Lower lobe of right lung (tissue), 2 donors: ENCODE measurements at regions not wholly inside any gene's neighbourhood (a gene's known extent, or its start where the extent isn't known, plus 50 kb on each side); places are given as distances from the start of the nearest gene placed in this dataset.
A peak's percentile ranks its signal among the peaks of the same experiment; 100 is the strongest.

Experiments used
- ATAC-seq, 2 donors: fragments of 200-7000 bp; cut with Tn5 transposase; one replicate each; pipeline ENCODE4 v1.9.1; 2020 to 2022; ENCODE audit warnings: mild to moderate bottlenecking in 2 of 2, moderate library complexity in 2 of 2
- DNase-seq: peaks from one replicate; pipeline ENCODE4 v3.0.0-alpha.2; 2020
- H3K27ac ChIP-seq: fragments of 200-600 bp; one replicate; pipeline ENCODE4 v1.8.0; 2022
- H3K27me3 ChIP-seq: fragments of 200-600 bp; one replicate; pipeline ENCODE4 v1.8.0; 2022; ENCODE audit warnings: low read depth
- H3K36me3 ChIP-seq: fragments of 200-600 bp; one replicate; pipeline ENCODE4 v1.8.0; 2022; ENCODE audit warnings: mild to moderate bottlenecking
- H3K4me1 ChIP-seq: fragments of 200-600 bp; one replicate; pipeline ENCODE4 v1.8.0; 2022
- H3K4me3 ChIP-seq: fragments of 200-600 bp; one replicate; pipeline ENCODE4 v1.8.0; 2022; ENCODE audit warnings: mild to moderate bottlenecking
- H3K9me3 ChIP-seq: fragments of 200-600 bp; one replicate; pipeline ENCODE4 v1.8.0; 2022
- CTCF ChIP-seq: fragments of 200-600 bp; IDR thresholded peaks from one replicate; pipeline ENCODE4 v1.8.0; 2022; ENCODE audit warnings: antibody characterized with exemption, mild to moderate bottlenecking
- intact Hi-C: fragments of 100-400 bp; cut with DNase I; formaldehyde crosslinking; loops from one replicate; pipeline ENCODE4 v1.11.0; 2022
- donor health status: DM: no; HTN: yes; CAD: no; lungs with severe emphysema.

DNA sequence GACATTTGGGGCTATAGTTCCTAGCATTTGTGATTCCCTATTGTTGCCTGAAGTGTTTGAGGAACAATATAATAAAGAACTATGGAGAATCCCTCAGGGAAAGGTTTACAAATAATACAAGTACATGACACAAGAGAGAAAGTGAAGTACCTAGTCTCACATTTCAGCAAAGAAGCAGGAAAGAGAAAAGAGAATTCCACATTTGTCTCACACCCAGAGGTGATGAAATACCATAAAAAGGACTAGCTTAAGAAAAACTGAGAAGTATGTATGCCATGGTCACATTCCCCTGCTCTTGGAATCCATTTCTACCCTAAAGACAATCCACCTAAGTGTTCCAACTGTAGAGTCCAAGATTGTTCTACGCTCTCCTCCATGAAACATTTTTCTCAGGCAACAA is 79.0 kb upstream of the TARS1 start:
- Histone ChIP-seq H3K9me3 (no peaks in the 10 kb centered on the region), H3K27me3 (no peaks in the 10 kb centered on the region), H3K27ac (no peak overlapping the region), H3K4me1 (peaks cover 31% of the 10 kb centered on the region), H3K36me3 (no peaks in the 10 kb centered on the region), H3K4me3 (no peak overlapping the region)
- TF ChIP-seq CTCF: no peak
- intact Hi-C loops: no loop called here
- DNase-seq (no peak), ATAC-seq (peak in 1 of 2 donors; percentile 13)

GRCh38 chr5:33362915-33363314 is 77.8 kb upstream of the TARS1 start:
- Histone ChIP-seq H3K27me3 (no peaks in the 10 kb centered on the region), H3K36me3 (no peaks in the 10 kb centered on the region), H3K9me3 (no peaks in the 10 kb centered on the region), H3K27ac (peak overlapping the region; percentile 68), H3K4me3 (no peak overlapping the region), H3K4me1 (peaks cover 31% of the 10 kb centered on the region)
- DNase-seq: no peak
- no peak for TF ChIP-seq CTCF
- ATAC-seq: peak; percentile 79 to 83
- intact Hi-C loops: no loop called here

GRCh38 chr5:33363537-33363936 is 77.2 kb upstream of the TARS1 start:
- ATAC-seq (no peak), DNase-seq (no peak)
- no peak for TF ChIP-seq CTCF
- Histone ChIP-seq H3K27ac (peak overlapping the region; percentile 3), H3K4me3 (no peak overlapping the region), H3K9me3 (no peaks in the 10 kb centered on the region), H3K36me3 (no peaks in the 10 kb centered on the region), H3K4me1 (peaks cover 31% of the 10 kb centered on the region), H3K27me3 (no peaks in the 10 kb centered on the region)
- intact Hi-C loops: no loop called here

DNA sequence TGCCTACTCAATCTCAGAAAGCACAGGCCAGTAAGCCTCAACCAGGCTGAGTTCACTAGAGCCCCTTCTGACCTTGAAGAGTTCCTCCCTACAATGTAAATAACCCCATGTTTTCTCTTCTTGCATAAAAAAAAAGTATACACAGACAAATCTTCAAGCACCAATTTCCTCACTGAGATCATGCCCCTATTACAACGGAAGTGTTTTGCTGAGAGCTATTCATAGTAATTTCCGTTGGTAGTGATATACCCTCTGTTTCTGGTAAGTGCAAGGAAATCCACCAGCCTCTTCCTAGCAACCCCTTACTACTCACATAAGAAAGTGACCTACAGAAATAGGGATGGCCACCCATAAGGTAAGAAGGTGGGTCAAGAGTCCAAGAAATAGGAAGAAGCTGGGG is 76.4 kb upstream of the TARS1 start:
- TF ChIP-seq CTCF: no peak
- H3K27ac ChIP-seq: no peak overlapping the region
- intact Hi-C loops: no loop called here
- H3K4me1 ChIP-seq: peaks cover 31% of the 10 kb centered on the region
- no peak overlapping the region for H3K4me3 ChIP-seq
- ATAC-seq (peak in 1 of 2 donors; percentile 59), DNase-seq (no peak)
- H3K9me3 ChIP-seq: no peaks in the 10 kb centered on the region
- no peaks in the 10 kb centered on the region for H3K36me3 ChIP-seq
- no peaks in the 10 kb centered on the region for H3K27me3 ChIP-seq

DNA sequence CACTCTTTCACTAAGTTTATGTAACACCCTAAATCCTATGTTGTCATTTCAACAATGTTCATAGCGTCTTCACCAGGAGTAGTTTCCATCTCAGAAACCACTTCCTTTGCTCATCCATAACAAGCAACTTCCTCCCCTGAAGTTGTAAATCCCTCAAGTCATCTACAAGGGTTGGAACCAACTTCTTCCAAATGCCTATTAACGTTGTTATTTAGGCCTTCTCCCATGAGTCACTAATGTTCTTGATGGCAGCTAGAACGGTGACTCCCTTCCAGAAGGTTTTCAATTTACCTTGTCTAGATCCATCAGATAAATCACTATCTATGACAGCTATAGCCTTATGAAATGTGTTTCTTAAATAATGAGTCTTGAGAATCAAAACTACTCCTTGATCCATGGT is 73.3 kb upstream of the TARS1 start:
- H3K36me3 ChIP-seq: no peaks in the 10 kb centered on the region
- intact Hi-C loops: no loop called here
- H3K27me3 ChIP-seq: no peaks in the 10 kb centered on the region
- ATAC-seq: no peak
- no peak overlapping the region for H3K27ac ChIP-seq
- no peak overlapping the region for H3K4me3 ChIP-seq
- DNase-seq: no peak
- no peak for TF ChIP-seq CTCF
- H3K4me1 ChIP-seq: peaks cover 25% of the 10 kb centered on the region
- H3K9me3 ChIP-seq: no peaks in the 10 kb centered on the region
